Neuronal stem cell (in vitro differentiated cells): ENCODE measurements at regions not wholly inside any gene's neighbourhood (a gene's known extent, or its start where the extent isn't known, plus 50 kb on each side); places are given as distances from the start of the nearest gene placed in this dataset.

Experiments
- DNase-seq: peaks from one replicate; pipeline ENCODE4 v3.0.0-alpha.2; 2013; ENCODE audit warnings: low spot score
- H2AFZ ChIP-seq: one replicate; pipeline ENCODE4 v1.6.1; 2013; ENCODE audit warnings: mild to moderate bottlenecking, low read length, inconsistent platforms
- H2AK5ac ChIP-seq: 2 replicates; pipeline ENCODE4 v1.6.1; 2013; ENCODE audit warnings: low read depth, mild to moderate bottlenecking, inconsistent platforms, low read length, moderate library complexity, mixed read lengths
- H2BK120ac ChIP-seq: 2 replicates; pipeline ENCODE4 v1.6.1; 2013; ENCODE audit warnings: low read depth, mild to moderate bottlenecking, inconsistent platforms, low read length, moderate library complexity, mixed read lengths
- H2BK12ac ChIP-seq: one replicate; pipeline ENCODE4 v1.6.1; 2013; ENCODE audit warnings: low read length, inconsistent platforms
- H2BK15ac ChIP-seq: 2 replicates; pipeline ENCODE4 v1.6.1; 2013; ENCODE audit warnings: mild to moderate bottlenecking, low read length, inconsistent platforms, mixed read lengths
- H2BK5ac ChIP-seq: one replicate; pipeline ENCODE4 v1.6.1; 2013; ENCODE audit warnings: inconsistent platforms, mild to moderate bottlenecking, low read length, moderate library complexity
- H3K14ac ChIP-seq: one replicate; pipeline ENCODE4 v1.6.1; 2013; ENCODE audit warnings: low read length, inconsistent platforms
- H3K18ac ChIP-seq: 2 replicates; pipeline ENCODE4 v1.6.1; 2013; ENCODE audit warnings: low read length, inconsistent platforms
- H3K23ac ChIP-seq: 2 replicates; pipeline ENCODE4 v1.6.1; 2013; ENCODE audit warnings: low read depth, mild to moderate bottlenecking, mixed read lengths, low read length, inconsistent platforms; ENCODE audit not compliant: poor library complexity
- H3K27ac ChIP-seq: replicated peaks from 3 replicates; pipeline ENCODE4 v1.5.1; 2013; ENCODE audit warnings: low read length, inconsistent platforms
- H3K27me3 ChIP-seq, 3 experiments: 2 replicates each; pipeline ENCODE4 v1.6.1; 2013; ENCODE audit warnings: low read length in 3 of 3, mild to moderate bottlenecking in 2 of 3, inconsistent platforms in 1 of 3, low read depth in 1 of 3, mixed read lengths in 1 of 3, moderate library complexity in 1 of 3; ENCODE audit not compliant: control insufficient read depth in 3 of 3, insufficient read depth in 3 of 3
- H3K36me3 ChIP-seq, 2 donors: replicated peaks in 1 of 2; 2 replicates each; pipeline ENCODE4 v1.6.1; 2013; ENCODE audit warnings: low read length in 2 of 2; ENCODE audit not compliant: control insufficient read depth in 2 of 2, insufficient read depth in 2 of 2
- H3K4ac ChIP-seq: 2 replicates; pipeline ENCODE4 v1.6.1; 2013; ENCODE audit warnings: inconsistent platforms, mild to moderate bottlenecking, low read length, moderate library complexity
- H3K4me1 ChIP-seq, 2 donors: 1 replicate in 1 of 2; 2 replicates in 1 of 2; pipeline ENCODE4 v1.6.1; 2013; ENCODE audit warnings: low read length in 2 of 2, low read depth in 1 of 2; ENCODE audit not compliant: control insufficient read depth in 2 of 2, insufficient read depth in 1 of 2
- H3K4me2 ChIP-seq: one replicate; pipeline ENCODE4 v1.6.1; 2013; ENCODE audit warnings: mild to moderate bottlenecking, low read length, inconsistent platforms; ENCODE audit not compliant: insufficient read depth, poor library complexity, severe bottlenecking
- H3K4me3 ChIP-seq, 2 donors: 2 replicates each; pipeline ENCODE4 v1.5.1; 2013; ENCODE audit warnings: low read length in 2 of 2, mild to moderate bottlenecking in 2 of 2, inconsistent platforms in 1 of 2, moderate library complexity in 1 of 2
- H3K79me1 ChIP-seq: one replicate; pipeline ENCODE4 v1.6.1; 2013; ENCODE audit warnings: low read depth, mild to moderate bottlenecking, inconsistent platforms, low read length, moderate library complexity
- H3K9ac ChIP-seq: one replicate; pipeline ENCODE4 v1.6.1; 2013; ENCODE audit warnings: mild to moderate bottlenecking, low read depth, low read length, inconsistent platforms; ENCODE audit not compliant: poor library complexity
- H3K9me3 ChIP-seq, 2 donors: replicated peaks in 1 of 2; 2 replicates each; pipeline versions ENCODE3 to v1.6.1; 2013; ENCODE audit warnings: low read length in 2 of 2, mild to moderate bottlenecking in 2 of 2, inconsistent platforms in 1 of 2, low read depth in 1 of 2, mixed read lengths in 1 of 2, moderate library complexity in 1 of 2; ENCODE audit not compliant: control insufficient read depth in 2 of 2, insufficient read depth in 1 of 2
- H4K8ac ChIP-seq: one replicate; pipeline ENCODE4 v1.6.1; 2013; ENCODE audit warnings: low read depth, mild to moderate bottlenecking, inconsistent platforms, low read length, moderate library complexity
- H4K91ac ChIP-seq: one replicate; pipeline ENCODE4 v1.6.1; 2013; ENCODE audit warnings: low read length, low read depth, mild to moderate bottlenecking, inconsistent platforms; ENCODE audit not compliant: poor library complexity
- WGBS, 2 donors: extraction: QIAGEN DNeasy Blood & Tissue Kit; methylation state at CpG; one replicate each; pipeline ENCODE4 v1.1.7; 2013; ENCODE audit warnings: missing lambda C conversion rate in 2 of 2, mixed read lengths in 1 of 2; ENCODE audit not compliant: insufficient read length in 2 of 2, insufficient replicate concordance in 1 of 2; ENCODE audit errors: extremely low coverage in 2 of 2; 5-methylcytosine and 5-hydroxymethylcytosine counted together

GRCh38 chr1:168834225-168834872 lies 105.3 kb upstream of the DPT start:
- no CpG with 5 or more reads among the region's 2 CpGs for WGBS, 2 donors
- H3K4me2 ChIP-seq, result no peak overlapping the region

DNA sequence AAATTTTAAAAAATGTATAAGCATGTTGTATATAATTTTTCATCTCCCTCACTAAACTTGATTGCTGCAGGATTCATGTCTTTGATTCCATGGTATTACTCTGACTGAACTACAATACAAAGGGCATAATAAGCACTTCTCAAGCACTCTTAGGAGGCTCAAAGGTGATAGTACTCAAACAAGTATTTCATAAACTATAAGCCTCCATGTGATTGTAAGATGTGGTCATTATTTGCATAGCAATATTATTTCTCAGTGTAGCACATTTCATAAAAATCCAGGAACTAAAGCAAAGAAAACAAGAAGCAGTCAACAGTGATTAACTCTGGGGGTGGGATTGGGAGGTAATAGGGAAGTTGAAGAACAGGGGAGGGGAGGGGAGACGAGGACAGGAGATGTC lies 106.2 kb upstream of the DPT start:
- Histone ChIP-seq H2BK120ac (no peak overlapping the region), H4K91ac (no peak overlapping the region), H3K27me3 (no peaks in the 10 kb centered on the region), H4K8ac (no peak overlapping the region), H3K18ac (no peak overlapping the region), H3K4me3 (no peak overlapping the region), H3K4me1 (peaks cover 0 to 6% of the 10 kb centered on the region in 2 donors), H2BK5ac (no peak overlapping the region), H3K4ac (no peak overlapping the region), H2BK15ac (no peak overlapping the region), H2AK5ac (no peak overlapping the region), H3K9ac (no peak overlapping the region), H3K36me3 (no peaks in the 10 kb centered on the region), H3K9me3 (no peaks in the 10 kb centered on the region), H2AFZ (no peak overlapping the region), H3K14ac (no peak overlapping the region), H3K27ac (no peak overlapping the region), H3K79me1 (no peaks in the 10 kb centered on the region), H3K4me2 (no peak overlapping the region), H3K23ac (no peak overlapping the region), H2BK12ac (no peak overlapping the region)
- DNase-seq, result no peak
- no CpG with 5 or more reads among the region's 1 CpG for WGBS, 2 donors

More at GRCh38 chr1:168834225-168834872, 105.3 kb upstream of the DPT start:
- Histone ChIP-seq H3K4me1 (peaks cover 0 to 6% of the 10 kb centered on the region in 2 donors), H2BK5ac (no peak overlapping the region), H3K27me3 (no peaks in the 10 kb centered on the region), H3K4me3 (no peak overlapping the region), H2BK15ac (no peak overlapping the region), H3K14ac (no peak overlapping the region), H3K4ac (no peak overlapping the region), H3K79me1 (no peaks in the 10 kb centered on the region), H3K27ac (no peak overlapping the region), H2BK120ac (no peak overlapping the region), H3K9ac (no peak overlapping the region), H3K36me3 (no peaks in the 10 kb centered on the region), H3K23ac (no peak overlapping the region), H4K8ac (no peak overlapping the region), H3K9me3 (no peaks in the 10 kb centered on the region), H4K91ac (no peak overlapping the region), H2AFZ (peak overlapping the region; percentile 74), H2AK5ac (no peak overlapping the region), H3K18ac (no peak overlapping the region), H2BK12ac (no peak overlapping the region)
- no peak for DNase-seq

DNA sequence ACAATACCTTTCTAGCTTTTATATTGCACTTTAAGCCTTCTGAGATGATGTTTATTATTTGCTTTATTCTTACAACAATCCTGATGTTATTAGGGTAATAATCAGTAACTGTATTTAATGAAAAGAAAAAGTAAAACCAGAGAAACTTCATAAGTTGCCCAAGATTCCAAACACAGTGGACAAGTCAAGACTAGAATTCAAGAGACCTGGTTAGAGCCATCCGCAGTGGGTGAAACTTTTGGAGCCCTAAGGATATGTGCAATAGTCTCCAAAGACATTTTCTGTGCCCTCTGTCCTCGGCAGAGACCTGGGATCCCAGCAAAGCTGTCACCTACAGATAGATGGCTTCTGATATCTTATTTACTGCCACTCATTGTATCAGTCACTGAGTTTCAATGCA lies 106.8 kb upstream of the DPT start:
- H3K4me3 ChIP-seq, result no peak overlapping the region
- no peaks in the 10 kb centered on the region for H3K36me3 ChIP-seq
- H3K14ac ChIP-seq, result no peak overlapping the region
- no peaks in the 10 kb centered on the region for H3K9me3 ChIP-seq
- no peak overlapping the region for H3K4me2 ChIP-seq
- no peaks in the 10 kb centered on the region for H3K79me1 ChIP-seq
- H3K27ac ChIP-seq, result no peak overlapping the region
- no peak overlapping the region for H4K8ac ChIP-seq
- peaks cover 0 to 6% of the 10 kb centered on the region in 2 donors for H3K4me1 ChIP-seq
- no peak overlapping the region for H3K4ac ChIP-seq
- DNase-seq, result no peak
- no peak overlapping the region for H3K18ac ChIP-seq
- H2BK12ac ChIP-seq, result no peak overlapping the region
- no peak overlapping the region for H2AK5ac ChIP-seq
- no peak overlapping the region for H3K23ac ChIP-seq
- H2BK120ac ChIP-seq, result no peak overlapping the region
- no peaks in the 10 kb centered on the region for H3K27me3 ChIP-seq
- no peak overlapping the region for H3K9ac ChIP-seq
- H2BK15ac ChIP-seq, result no peak overlapping the region
- H2AFZ ChIP-seq, result no peak overlapping the region
- H2BK5ac ChIP-seq, result no peak overlapping the region
- WGBS, 2 donors, result no CpG with 5 or more reads among the region's 2 CpGs
- no peak overlapping the region for H4K91ac ChIP-seq

GRCh38 chr1:168836469-168836868 lies 107.5 kb upstream of the DPT start:
- no peak overlapping the region for H2AFZ ChIP-seq
- H3K9me3 ChIP-seq, result no peaks in the 10 kb centered on the region
- H2BK120ac ChIP-seq, result no peak overlapping the region
- H3K9ac ChIP-seq, result no peak overlapping the region
- no peak overlapping the region for H4K91ac ChIP-seq
- H3K4ac ChIP-seq, result no peak overlapping the region
- no CpG with 5 or more reads among the region's 3 CpGs for WGBS, 2 donors
- H3K14ac ChIP-seq, result no peak overlapping the region
- peaks cover 0 to 6% of the 10 kb centered on the region in 2 donors for H3K4me1 ChIP-seq
- DNase-seq, result no peak
- H2AK5ac ChIP-seq, result no peak overlapping the region
- H2BK15ac ChIP-seq, result no peak overlapping the region
- no peak overlapping the region for H3K4me3 ChIP-seq
- no peak overlapping the region for H2BK12ac ChIP-seq
- no peak overlapping the region for H3K27ac ChIP-seq
- no peaks in the 10 kb centered on the region for H3K36me3 ChIP-seq
- no peak overlapping the region for H3K18ac ChIP-seq
- H3K79me1 ChIP-seq, result no peaks in the 10 kb centered on the region
- no peak overlapping the region for H3K23ac ChIP-seq
- H3K4me2 ChIP-seq, result no peak overlapping the region
- H3K27me3 ChIP-seq, result no peaks in the 10 kb centered on the region
- no peak overlapping the region for H4K8ac ChIP-seq
- H2BK5ac ChIP-seq, result no peak overlapping the region
